Activated naive CD8-positive, alpha-beta T cell treated with anti-CD3 and anti-CD28 coated beads for 36 hours (primary cell): ENCODE measurements at regions not wholly inside any gene's neighbourhood (a gene's known extent, or its start where the extent isn't known, plus 50 kb on each side); places are given as distances from the start of the nearest gene placed in this dataset.

Experiments used
- DNase-seq: peaks from one replicate; pipeline ENCODE4 v3.0.0; 2021
- H3K27ac Mint-ChIP-seq: one replicate; pipeline ENCODE4 v1.8.0; 2022; ENCODE audit warnings: mild to moderate bottlenecking, moderate library complexity, mixed read lengths
- H3K27me3 Mint-ChIP-seq: one replicate; pipeline ENCODE4 v1.8.0; 2022; ENCODE audit warnings: mild to moderate bottlenecking, mixed read lengths
- H3K36me3 Mint-ChIP-seq: one replicate; pipeline ENCODE4 v1.8.0; 2021; ENCODE audit warnings: mild to moderate bottlenecking, mixed read lengths
- H3K4me1 Mint-ChIP-seq: one replicate; pipeline ENCODE4 v1.8.0; 2021; ENCODE audit warnings: mixed read lengths
- H3K4me3 Mint-ChIP-seq: one replicate; pipeline ENCODE4 v1.8.0; 2022; ENCODE audit warnings: mild to moderate bottlenecking, moderate library complexity, mixed read lengths
- H3K9me3 Mint-ChIP-seq: one replicate; pipeline ENCODE4 v1.8.0; 2022; ENCODE audit warnings: mixed read lengths

DNA sequence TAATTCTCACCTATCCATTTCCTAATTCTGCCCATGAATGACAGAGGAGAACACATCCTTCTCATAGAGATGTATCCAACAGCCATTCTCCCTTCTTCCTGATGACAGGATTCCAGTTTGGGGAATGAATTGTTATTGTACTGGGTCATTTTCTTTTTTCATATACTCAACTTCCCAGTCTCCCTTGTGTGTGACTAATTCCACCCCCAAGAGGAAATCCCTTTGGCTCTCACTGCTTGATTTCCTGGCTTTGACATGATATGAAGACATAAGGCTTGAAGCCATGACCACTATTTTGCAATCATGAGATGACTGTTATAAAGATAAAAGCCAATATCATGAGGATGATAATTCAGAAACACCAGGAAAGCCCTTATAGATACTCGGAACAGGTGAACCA is 384.7 kb upstream of the ACVR2A start:
- H3K4me3 Mint-ChIP-seq: no peak overlapping the region
- H3K36me3 Mint-ChIP-seq: no peaks in the 10 kb centered on the region
- H3K27ac Mint-ChIP-seq: no peak overlapping the region
- no peaks in the 10 kb centered on the region for H3K9me3 Mint-ChIP-seq
- no peaks in the 10 kb centered on the region for H3K27me3 Mint-ChIP-seq
- no peaks in the 10 kb centered on the region for H3K4me1 Mint-ChIP-seq
- no peak for DNase-seq

DNA sequence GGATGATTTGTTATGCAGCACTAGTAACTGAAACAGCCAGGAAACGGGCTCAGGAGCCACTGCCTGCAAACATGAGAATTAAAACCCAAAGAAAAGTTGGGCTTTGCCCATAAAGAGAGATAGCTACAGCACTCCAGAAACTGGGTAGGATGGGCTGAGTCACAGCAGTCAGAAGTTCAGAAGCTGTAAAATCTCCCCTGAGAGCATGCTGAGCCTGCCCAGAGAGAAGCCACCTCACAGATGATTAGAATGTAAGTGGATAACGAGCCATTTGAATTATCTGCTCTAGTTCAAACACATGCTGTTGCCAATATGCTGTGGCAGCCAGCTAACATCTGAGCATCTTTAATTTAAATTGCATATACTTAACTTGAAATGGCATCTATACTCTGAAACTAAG is 388.1 kb upstream of the ACVR2A start:
- Mint-ChIP-seq H3K4me1 (no peaks in the 10 kb centered on the region), H3K27me3 (no peaks in the 10 kb centered on the region), H3K27ac (no peak overlapping the region), H3K9me3 (no peaks in the 10 kb centered on the region), H3K36me3 (no peaks in the 10 kb centered on the region), H3K4me3 (no peak overlapping the region)
- no peak for DNase-seq

DNA sequence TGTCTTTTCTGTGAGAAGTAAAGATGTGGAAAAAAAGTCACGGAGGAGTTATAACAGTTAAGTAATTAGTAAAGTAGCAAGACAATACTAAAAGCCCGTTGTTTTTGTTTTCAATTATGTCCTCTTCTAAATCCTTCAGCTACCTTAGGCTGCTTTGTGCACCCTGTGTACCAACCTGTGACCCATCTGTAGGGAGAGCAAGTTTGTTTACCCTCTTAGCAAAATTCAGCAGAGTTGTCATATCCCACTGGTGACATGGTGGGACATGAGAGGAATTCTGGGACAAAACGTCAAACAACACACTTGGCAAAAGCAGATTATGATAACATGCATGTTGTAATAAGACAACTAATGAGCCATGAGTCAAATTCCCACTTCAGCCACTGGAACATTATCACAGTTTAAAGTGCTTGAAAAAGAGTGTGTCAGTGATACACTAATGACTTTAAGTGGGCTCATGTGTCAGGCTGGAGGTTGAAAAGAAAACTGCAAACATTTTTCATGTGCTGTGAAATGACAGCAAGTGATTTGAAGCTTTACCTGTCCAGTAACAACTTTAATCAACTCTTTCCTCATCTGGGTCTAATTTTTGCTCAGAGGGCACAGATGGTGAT is 392.8 kb upstream of the ACVR2A start:
- no peaks in the 10 kb centered on the region for H3K36me3 Mint-ChIP-seq
- H3K9me3 Mint-ChIP-seq: no peaks in the 10 kb centered on the region
- H3K4me1 Mint-ChIP-seq: peaks cover 8% of the 10 kb centered on the region
- no peak for DNase-seq
- no peak overlapping the region for H3K27ac Mint-ChIP-seq
- H3K27me3 Mint-ChIP-seq: no peaks in the 10 kb centered on the region
- no peak overlapping the region for H3K4me3 Mint-ChIP-seq

DNA sequence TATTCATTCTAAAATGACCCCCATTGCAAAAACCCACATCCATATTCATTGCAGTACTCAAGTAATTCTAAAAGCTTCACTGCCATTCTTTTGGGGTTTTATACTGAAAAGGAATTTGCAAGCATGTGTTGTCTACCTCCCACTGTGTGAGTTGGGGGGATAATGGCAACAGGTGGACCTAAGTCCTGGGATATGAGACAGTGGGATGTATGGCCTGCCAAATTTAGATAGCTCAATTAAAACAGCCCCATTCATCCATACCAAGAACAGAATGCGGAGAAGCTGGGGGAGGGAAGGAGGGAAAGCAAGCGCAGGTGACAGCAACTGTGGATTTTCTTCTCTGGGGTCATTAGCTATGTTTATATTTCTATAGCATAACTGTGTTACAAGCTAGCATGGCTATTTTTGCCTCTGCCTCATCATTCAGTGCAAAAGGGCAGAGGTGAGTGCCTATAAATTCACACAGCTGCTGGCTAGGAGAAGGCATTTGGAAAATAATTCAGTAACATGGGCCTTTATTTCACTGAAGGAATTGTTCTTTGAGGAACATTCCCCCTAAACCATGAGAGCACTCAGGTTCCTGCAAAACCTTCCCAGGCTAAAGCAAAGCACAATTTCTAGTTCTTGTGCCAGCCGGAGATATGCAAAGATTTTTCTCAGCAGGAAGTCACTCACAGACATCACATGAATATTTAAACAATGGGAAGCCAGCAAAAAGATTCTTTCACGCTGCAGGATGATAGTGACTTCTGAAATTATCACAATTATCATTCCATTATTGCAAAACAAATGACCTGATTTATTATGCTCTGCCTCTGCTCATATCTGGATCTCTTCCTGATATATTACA is 393.9 kb upstream of the ACVR2A start:
- peaks cover 8% of the 10 kb centered on the region for H3K4me1 Mint-ChIP-seq
- H3K27ac Mint-ChIP-seq: no peak overlapping the region
- H3K27me3 Mint-ChIP-seq: no peaks in the 10 kb centered on the region
- H3K36me3 Mint-ChIP-seq: no peaks in the 10 kb centered on the region
- H3K9me3 Mint-ChIP-seq: no peaks in the 10 kb centered on the region
- DNase-seq: no peak
- no peak overlapping the region for H3K4me3 Mint-ChIP-seq

DNA sequence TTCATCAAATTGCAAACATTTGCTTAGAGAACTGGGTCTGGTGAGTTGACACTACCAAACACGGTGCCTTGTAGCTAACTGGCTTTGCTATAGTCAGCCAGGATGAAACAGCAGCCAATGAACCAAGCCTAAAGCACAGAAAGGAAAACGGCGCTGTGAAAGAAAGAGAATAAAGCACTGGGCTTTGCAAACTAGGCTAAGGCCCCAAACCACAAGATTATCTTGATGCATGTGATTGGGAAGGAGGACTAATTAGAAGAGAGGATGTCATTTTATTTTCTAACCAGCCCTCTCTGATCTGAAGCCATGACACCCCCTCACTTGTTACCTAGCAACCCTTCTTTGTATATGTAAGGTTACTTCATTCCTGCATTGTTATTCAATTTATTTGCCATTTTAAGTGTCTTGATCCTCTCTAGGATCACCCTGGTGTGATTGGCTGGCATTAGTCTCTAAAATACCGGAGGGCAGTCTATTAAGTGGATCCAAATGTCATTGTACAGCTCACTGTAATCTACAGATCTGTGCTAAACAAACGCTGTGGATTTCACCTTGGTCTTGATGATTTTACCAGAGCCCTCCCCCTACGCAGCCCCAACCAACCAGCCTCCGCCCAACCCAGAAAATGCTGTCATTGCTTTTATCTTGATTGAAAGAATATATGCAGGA is 395.4 kb upstream of the ACVR2A start:
- H3K27ac Mint-ChIP-seq: no peak overlapping the region
- no peaks in the 10 kb centered on the region for H3K27me3 Mint-ChIP-seq
- no peak overlapping the region for H3K4me3 Mint-ChIP-seq
- H3K9me3 Mint-ChIP-seq: no peaks in the 10 kb centered on the region
- peaks cover 8% of the 10 kb centered on the region for H3K4me1 Mint-ChIP-seq
- DNase-seq: no peak
- H3K36me3 Mint-ChIP-seq: no peaks in the 10 kb centered on the region

DNA sequence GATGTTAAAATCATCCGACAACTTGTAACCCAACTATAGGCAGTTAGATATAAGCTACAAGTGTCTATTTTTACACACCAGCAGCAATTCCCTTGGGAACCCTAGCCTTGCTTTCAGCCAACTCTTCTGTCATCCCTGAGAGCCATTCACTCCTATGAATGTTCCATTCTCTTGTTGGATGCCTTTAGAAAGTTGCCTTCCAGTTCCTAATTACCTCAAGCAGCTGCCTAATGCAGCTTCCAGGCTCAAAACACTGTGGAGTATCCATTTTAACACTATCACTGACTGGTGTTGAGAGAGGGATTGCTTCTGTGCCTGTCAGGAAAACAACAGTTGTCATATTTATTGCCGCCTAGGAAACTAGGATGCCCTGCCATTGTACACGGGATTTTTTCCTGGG is 402.0 kb upstream of the ACVR2A start:
- Mint-ChIP-seq H3K27me3 (no peaks in the 10 kb centered on the region), H3K9me3 (no peaks in the 10 kb centered on the region), H3K4me3 (no peak overlapping the region), H3K27ac (no peak overlapping the region), H3K36me3 (no peaks in the 10 kb centered on the region), H3K4me1 (no peaks in the 10 kb centered on the region)
- DNase-seq: no peak

DNA sequence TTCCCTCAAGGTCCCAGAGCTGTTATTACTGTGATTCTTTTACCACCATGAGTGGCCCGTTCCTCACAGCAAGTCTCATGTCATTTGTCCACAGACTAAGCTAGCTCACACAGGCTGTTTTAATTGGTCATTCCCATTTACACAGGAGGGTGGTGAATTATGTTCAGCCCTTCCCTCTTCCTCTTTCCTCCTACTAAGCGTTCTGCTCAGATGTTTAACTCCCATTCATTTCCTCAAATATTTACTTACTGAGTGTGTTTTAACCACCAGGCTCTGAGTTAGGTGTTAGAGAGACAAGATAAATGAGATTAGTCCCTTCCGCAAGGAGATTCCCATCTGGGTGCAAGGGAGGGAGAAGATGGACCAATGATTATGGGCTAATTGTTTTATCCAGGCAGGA is 403.6 kb upstream of the ACVR2A start:
- no peaks in the 10 kb centered on the region for H3K27me3 Mint-ChIP-seq
- H3K27ac Mint-ChIP-seq: no peak overlapping the region
- H3K4me1 Mint-ChIP-seq: no peaks in the 10 kb centered on the region
- no peaks in the 10 kb centered on the region for H3K36me3 Mint-ChIP-seq
- H3K9me3 Mint-ChIP-seq: no peaks in the 10 kb centered on the region
- H3K4me3 Mint-ChIP-seq: no peak overlapping the region
- no peak for DNase-seq

DNA sequence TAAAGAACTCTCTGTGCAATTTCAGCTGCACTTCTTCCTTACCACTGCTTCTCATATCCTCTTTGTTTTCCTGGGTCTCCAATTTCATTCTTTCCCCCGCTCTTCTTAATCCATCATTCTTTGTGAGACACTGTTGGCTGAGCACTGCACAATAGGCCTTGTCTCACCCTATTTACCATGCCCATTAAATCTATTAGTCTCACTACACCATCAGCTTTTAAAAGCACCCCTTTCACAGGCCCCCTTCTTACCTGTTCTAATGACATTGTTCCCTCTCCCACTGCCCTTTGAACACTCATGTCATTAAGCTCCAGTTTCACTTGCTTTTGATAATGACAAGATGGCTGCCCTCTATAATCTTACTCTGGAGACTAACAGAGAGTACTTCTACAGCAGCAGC is 404.1 kb upstream of the ACVR2A start:
- no peak overlapping the region for H3K27ac Mint-ChIP-seq
- no peaks in the 10 kb centered on the region for H3K9me3 Mint-ChIP-seq
- H3K4me1 Mint-ChIP-seq: no peaks in the 10 kb centered on the region
- H3K36me3 Mint-ChIP-seq: no peaks in the 10 kb centered on the region
- DNase-seq: no peak
- H3K27me3 Mint-ChIP-seq: no peaks in the 10 kb centered on the region
- H3K4me3 Mint-ChIP-seq: no peak overlapping the region

DNA sequence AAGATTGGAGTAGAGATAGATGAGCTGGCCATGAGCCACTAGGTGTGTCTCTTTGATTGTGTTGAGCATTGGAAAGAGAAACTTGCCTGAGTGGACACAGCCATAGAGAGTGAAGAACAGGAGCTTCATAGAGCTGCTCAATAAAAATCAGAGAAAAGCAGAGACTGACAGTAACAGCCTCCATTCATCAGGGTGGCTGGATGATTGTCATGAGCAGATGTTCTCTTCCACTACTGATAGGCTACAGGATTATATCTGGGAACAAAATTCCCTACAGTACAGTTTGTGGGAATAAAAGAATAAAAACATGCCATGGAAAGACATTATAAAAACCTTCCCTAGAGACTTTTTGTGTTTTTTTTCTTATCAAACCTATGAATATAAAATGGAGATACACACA is 404.8 kb upstream of the ACVR2A start:
- H3K27ac Mint-ChIP-seq: no peak overlapping the region
- DNase-seq: no peak
- H3K36me3 Mint-ChIP-seq: no peaks in the 10 kb centered on the region
- H3K27me3 Mint-ChIP-seq: no peaks in the 10 kb centered on the region
- no peaks in the 10 kb centered on the region for H3K9me3 Mint-ChIP-seq
- no peak overlapping the region for H3K4me3 Mint-ChIP-seq
- no peaks in the 10 kb centered on the region for H3K4me1 Mint-ChIP-seq

DNA sequence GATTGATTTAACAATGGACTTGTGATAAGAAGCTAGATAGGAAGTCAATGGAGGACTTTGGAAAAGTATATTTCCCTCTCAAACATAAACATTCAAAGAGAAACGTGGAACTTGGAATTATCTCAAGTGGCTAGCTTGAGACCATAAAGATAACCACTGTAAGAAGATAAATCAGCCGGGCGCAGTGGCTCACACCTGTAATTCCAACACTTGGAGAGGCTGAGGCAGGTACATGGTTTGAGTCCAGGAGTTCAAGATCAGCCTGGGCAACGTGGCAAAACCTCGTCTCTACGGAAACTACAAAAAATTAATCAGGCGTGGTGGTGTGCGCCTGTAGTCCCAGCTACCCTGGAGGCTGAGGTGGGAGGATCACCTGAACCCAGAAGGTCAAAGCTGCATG is 405.9 kb upstream of the ACVR2A start:
- no peaks in the 10 kb centered on the region for H3K4me1 Mint-ChIP-seq
- H3K9me3 Mint-ChIP-seq: no peaks in the 10 kb centered on the region
- no peaks in the 10 kb centered on the region for H3K27me3 Mint-ChIP-seq
- DNase-seq: no peak
- no peak overlapping the region for H3K27ac Mint-ChIP-seq
- H3K4me3 Mint-ChIP-seq: no peak overlapping the region
- no peaks in the 10 kb centered on the region for H3K36me3 Mint-ChIP-seq

DNA sequence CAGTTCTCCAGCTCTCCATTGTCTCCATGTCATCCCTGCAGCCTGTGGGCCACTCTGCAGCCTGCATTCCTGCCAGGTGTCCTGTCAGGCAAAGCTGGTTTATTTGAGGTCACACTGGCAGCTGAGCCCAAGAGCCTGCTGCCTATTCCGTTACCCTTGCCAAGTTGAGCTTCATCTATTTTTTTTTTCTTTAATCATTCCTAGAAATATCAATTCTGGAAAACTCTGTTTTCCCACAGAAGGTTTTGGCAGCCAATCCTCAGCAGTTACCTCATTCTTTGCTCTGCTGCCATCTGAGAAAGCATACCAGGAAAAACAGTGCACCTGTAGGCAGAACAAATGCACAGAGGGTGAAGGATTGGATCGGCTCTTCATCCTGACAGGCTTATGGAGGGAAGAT is 411.0 kb upstream of the ACVR2A start:
- DNase-seq: no peak
- no peaks in the 10 kb centered on the region for H3K4me1 Mint-ChIP-seq
- H3K9me3 Mint-ChIP-seq: no peaks in the 10 kb centered on the region
- H3K36me3 Mint-ChIP-seq: no peaks in the 10 kb centered on the region
- no peaks in the 10 kb centered on the region for H3K27me3 Mint-ChIP-seq
- no peak overlapping the region for H3K4me3 Mint-ChIP-seq
- H3K27ac Mint-ChIP-seq: no peak overlapping the region

DNA sequence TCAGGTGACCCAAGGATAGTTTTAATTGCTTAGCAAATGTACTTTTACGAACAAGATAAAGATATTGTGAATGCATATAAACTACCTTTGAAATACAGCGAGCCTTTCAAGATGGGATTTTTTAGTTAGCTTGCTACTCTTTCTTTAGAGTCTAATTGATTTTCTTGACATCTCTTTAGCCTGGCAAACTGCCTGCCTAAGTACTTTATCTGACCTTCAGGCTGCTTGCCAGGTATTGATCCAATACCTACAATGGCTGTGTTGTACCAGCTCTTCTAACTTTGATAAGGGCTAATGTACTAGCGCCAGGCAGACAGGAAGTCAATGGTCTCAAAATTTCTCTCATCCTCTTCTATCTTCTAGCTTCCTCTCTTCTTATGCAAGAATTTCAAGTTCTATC is 414.4 kb upstream of the ACVR2A start:
- no peak for DNase-seq
- H3K27ac Mint-ChIP-seq: no peak overlapping the region
- no peaks in the 10 kb centered on the region for H3K36me3 Mint-ChIP-seq
- H3K9me3 Mint-ChIP-seq: no peaks in the 10 kb centered on the region
- no peaks in the 10 kb centered on the region for H3K4me1 Mint-ChIP-seq
- H3K4me3 Mint-ChIP-seq: no peak overlapping the region
- H3K27me3 Mint-ChIP-seq: no peaks in the 10 kb centered on the region

DNA sequence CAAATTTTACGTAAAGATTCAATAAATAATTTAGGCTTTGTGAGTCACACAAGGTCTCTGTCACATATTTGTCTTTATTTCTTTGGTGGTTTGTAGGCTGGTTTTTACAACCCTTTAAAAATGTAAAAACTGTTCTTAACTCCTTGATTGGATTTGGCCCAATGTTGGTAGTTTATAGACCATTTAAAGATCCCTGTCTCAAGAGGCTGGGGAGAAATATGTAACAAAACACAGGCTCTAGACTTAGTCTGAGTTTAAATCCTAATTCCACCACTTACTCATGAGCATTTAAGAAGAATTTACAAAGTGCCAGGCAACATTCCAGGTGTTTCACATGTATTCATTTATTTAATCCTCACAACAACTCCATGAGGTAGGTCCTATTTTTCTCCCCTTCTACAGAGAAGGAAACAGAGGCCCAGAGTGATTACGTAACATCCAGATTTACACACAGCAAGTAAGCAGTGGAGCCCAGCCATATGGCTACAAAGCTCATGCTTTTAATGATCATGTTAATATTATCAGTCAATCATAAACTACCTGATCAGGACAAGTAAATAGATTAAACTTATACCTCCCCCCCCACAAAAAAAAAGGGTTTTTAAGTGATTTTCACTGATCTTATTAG is 416.6 kb upstream of the ACVR2A start:
- H3K9me3 Mint-ChIP-seq: no peaks in the 10 kb centered on the region

DNA sequence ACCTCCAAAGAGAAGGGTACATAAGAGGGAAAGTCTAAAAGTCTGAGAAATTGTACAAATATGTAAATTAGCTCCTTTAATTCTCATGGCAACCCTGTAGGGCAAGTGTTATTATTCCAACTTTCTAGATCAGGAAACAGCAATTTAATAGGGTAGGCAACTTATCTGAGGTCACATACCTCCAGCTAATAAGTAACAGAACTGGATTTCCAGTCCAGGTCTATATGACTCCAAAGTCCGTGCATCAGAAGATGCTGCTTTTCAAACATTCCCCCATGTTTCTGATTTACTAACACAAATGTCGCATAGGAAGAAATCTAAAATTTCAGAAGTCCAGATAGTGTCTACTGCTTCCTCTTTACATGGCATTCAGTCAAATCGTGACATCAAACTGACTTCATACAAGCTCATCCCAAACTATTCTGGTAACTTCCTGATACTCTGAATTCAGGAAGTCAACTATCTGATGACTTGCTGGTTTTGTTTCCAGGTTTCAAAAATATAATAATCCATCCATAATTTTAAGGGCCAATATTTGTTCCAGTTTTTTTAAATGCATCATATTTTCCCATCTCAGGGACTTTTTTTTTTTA is 419.3 kb upstream of the ACVR2A start:
- DNase-seq: no peak
- H3K27ac Mint-ChIP-seq: no peak overlapping the region
- H3K9me3 Mint-ChIP-seq: no peaks in the 10 kb centered on the region
- no peak overlapping the region for H3K4me3 Mint-ChIP-seq
- H3K4me1 Mint-ChIP-seq: no peaks in the 10 kb centered on the region
- no peaks in the 10 kb centered on the region for H3K36me3 Mint-ChIP-seq
- peaks cover 3% of the 10 kb centered on the region for H3K27me3 Mint-ChIP-seq

More for the DNA sequence above, 416.6 kb upstream of the ACVR2A start:
- Mint-ChIP-seq H3K4me3 (no peak overlapping the region), H3K36me3 (no peaks in the 10 kb centered on the region), H3K27ac (no peak overlapping the region), H3K27me3 (peaks cover 3% of the 10 kb centered on the region), H3K4me1 (no peaks in the 10 kb centered on the region)
- no peak for DNase-seq

DNA sequence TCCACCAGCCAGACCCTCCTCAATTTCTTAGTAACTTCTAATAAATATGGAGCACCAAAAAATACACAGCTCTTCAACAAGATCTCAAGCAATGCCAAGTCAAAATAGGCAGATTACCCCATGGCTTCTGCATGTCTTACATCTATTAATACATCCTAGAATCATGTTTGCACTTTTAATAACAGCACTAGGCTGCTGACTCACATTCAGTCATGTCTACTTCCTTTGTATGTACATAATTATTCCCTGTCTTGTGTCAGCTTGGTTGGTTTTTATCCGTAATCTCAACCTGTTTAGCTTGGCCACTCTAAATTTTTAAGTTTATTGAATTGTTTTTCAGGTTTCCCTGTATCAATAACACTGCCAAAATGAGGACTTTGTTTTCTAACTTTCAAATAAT is 420.1 kb upstream of the ACVR2A start:
- no peak for DNase-seq
- H3K36me3 Mint-ChIP-seq: no peaks in the 10 kb centered on the region
- no peak overlapping the region for H3K27ac Mint-ChIP-seq
- H3K27me3 Mint-ChIP-seq: peaks cover 3% of the 10 kb centered on the region
- H3K4me1 Mint-ChIP-seq: peaks cover 2% of the 10 kb centered on the region
- no peak overlapping the region for H3K4me3 Mint-ChIP-seq
- H3K9me3 Mint-ChIP-seq: no peaks in the 10 kb centered on the region
